Neural progenitor cell (in vitro differentiated cells): ENCODE measurements at regions not wholly inside any gene's neighbourhood (a gene's known extent, or its start where the extent isn't known, plus 50 kb on each side); places are given as distances from the start of the nearest gene placed in this dataset.

Experiments used
- CTCF ChIP-seq: fragments of 200-600 bp; sonication (generic); IDR thresholded peaks from 2 replicates; pipeline ENCODE4 v1.5.1; 2017; ENCODE audit warnings: antibody characterized with exemption, mild to moderate bottlenecking
- EZH2 ChIP-seq: fragments of 200-600 bp; sonication (generic); IDR thresholded peaks from 2 replicates; pipeline ENCODE4 v1.6.1; 2017; ENCODE audit warnings: antibody characterized with exemption, mild to moderate bottlenecking, moderate library complexity

- TF ChIP-seq CTCF (no peak), EZH2 (no peak)
Observed at GRCh38 chr5:167546270-167546669, 745.2 kb upstream of the WWC1 start.
